HG03103 (cell line): ENCODE measurements at regions not wholly inside any gene's neighbourhood (a gene's known extent, or its start where the extent isn't known, plus 50 kb on each side); places are given as distances from the start of the nearest gene placed in this dataset.
"Not testable (repeated sequence)": the region's sequence is repeated elsewhere in the genome, so short reads cannot be mapped to it uniquely, and the experiment has no call there.

Source experiments
- ATAC-seq: cut with Tn5 transposase; IDR thresholded peaks from one replicate; pipeline ENCODE4 v1.9.1; 2021; ENCODE audit warnings: low read depth; ENCODE audit not compliant: unreplicated experiment

DNA sequence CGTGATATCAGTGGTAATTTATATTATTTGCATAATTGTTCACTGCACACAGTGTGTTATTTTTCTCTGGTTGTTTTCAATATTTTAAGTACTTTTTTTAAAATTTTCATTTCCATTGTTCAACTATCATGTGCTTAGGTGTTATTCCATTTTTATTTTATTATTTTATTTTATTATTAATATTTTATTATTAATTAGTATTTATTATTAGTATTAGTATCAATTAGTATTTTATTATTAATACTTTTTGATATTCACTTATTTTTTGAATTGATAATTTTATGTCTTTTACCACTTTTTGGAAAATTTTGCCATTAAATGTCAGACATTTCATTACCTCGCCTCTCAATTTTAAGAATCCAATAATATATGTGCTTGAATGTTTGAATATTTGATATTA is 593.8 kb upstream of the GRM3 start:
- ATAC-seq: no peak

DNA sequence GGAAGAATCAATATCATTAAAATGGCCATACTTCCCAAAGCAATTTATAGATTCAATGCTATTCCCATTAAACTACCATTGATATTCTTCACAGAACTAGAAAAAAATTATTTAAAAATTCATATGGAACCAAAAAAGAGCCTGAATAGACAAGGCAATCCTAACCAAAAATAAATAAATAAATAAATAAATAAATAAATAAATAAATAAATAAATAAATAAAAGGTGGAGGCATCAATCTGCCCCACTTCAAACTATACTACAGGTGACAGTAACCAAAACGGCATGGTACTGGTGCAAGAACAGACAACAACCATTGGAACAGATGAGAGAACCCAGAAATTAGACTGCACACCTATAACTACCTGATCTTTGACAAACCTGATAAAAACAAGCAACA is 598.5 kb upstream of the GRM3 start:
- not testable (repeated sequence) for ATAC-seq

DNA sequence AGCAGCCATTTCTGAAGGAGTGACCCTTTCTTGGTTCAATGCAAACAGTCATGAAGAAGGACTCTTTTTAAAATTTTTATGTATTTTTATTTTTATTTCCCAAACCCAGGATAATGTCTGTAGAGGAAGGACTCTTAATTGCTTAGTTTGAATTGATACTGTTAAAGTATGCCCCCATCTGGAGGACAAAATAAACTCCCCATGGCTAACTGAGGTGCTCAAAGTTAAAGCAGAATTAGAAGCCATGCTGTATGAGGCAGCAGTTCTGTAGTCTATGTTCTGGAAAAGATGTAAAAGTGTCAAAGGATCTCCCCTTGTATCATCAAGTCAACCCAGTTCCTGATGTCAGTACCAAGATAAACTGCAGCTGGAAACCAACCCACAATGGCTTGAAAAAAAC is 617.9 kb upstream of the GRM3 start:
- ATAC-seq: no peak

DNA sequence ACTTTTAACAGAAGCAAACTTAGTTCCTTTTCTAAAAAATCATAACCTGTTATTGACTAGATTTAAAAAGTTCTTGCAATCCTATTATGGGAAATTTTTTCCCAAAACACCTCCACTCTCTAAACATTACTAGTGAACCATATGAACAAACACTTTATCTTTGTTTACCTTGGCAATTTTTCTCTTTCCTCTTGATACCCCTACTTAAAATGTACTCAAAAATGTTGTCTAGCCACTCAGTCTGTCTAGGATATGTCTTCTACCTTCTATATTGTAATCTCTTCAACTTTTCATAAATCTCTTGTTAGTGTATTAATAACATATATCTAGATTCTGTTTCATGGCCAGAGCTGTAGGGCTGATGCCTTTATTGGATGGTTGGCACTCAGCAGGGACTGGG is 630.0 kb upstream of the GRM3 start:
- ATAC-seq: no peak

DNA sequence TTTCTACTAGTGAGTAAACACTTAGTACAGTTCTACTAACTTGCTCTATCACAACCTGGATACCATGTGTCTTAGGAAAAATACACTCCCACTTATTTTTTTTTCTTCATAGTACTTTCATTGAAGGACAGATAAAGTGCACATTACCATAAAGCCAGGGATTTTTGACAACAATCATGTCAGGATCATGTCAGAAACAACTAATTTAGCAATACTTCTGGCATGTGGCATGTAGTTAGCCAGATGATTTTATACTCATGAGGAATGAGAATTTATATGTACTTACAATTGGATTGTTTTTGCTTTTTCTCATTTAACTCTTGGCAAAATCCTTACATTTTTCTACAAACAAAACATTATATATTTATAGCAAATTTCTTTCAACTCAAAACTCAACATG is 630.7 kb upstream of the GRM3 start:
- ATAC-seq: no peak

DNA sequence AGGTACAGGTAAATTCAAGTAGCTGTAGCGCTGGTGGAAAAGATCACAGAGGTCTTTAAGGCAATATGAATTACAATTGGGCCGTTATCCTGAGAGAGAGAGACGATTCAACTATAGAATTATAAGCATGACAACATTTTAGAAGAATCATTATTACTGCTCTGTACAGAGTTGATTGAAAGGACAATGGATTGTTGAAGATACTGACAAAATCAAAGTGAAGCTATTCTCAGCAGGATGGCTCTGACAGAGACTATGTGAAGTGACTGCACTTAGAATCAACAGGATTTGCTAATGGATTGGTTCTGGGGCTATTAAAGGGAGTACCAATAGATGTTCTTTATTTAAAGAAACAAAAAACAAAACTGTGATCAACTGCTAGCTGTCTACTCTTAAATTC is 634.8 kb upstream of the GRM3 start:
- ATAC-seq: no peak

DNA sequence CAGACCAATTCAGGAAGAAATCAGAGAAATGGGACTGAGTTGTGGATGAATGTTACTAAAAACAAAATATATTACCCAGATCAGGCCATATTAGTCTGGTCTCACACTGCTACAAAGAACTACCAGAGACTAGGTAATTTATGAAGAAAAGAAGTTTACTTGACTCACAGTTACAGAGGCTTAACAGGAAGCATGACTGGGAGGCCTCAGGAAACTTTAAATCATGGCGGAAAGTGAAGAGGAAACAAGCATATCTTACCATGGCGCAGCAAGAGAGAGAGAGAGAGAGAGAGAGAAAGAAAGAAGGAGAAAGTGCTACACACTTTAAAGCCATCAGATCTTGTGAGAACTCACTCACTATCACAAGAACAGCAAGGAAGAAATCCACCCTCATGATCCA is 636.8 kb upstream of the GRM3 start:
- no peak for ATAC-seq

DNA sequence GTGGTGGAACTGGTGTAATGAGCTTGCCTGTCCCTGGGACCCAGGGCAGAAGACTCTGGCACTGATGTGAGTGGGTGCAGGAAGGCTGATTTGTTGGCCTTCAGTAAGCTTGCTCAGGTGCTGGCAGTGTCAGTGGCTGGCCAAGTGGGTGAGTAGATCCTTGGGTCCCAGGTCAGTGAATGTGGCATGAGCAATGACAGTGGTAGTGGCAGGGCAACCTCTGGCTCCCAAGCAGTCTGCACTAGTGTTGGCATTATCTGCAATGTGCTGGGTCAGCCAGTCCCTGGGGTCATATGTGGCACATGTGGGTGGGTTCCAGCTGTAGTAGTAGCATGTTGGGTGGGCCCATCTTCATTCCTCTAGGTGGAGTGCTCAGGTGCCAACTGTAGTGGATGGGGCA is 640.9 kb upstream of the GRM3 start:
- ATAC-seq: no peak

DNA sequence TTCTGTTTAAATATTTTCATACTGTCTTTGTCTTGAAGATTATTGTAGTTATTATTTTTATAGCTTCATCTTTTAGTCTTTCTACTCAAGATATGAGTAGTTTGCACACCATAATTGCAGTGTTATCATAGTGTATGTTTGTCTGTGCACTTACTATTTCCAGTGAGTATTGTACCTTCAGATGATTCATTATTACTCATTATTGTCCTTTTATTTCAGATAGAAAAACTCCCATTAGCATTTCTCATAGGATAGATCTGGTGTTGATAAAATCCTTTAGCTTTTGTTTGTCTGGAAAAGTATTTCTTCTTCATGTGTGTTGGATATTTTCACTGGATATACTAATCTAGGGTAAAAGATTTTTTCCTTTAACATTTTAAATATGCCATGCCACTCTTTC is 646.2 kb upstream of the GRM3 start:
- no peak for ATAC-seq

DNA sequence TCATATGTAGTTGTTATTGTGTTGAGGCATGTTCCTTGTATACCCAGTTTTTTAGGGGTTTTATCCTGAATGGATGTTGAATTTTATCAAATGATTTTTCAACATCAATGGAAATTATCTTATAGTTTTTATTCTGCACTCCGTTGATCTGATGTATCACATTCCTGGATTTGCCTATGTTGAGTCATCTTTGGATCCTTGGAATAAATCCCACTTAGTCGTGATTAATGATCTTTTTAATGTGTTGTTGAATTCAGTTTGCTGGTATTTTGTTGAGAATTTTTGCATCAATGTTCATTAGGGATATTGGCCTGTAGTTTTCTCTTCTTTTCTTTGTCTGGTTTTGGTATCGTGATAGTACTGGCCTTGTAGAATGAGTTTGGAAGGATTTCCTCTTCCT is 648.6 kb upstream of the GRM3 start:
- no peak for ATAC-seq

DNA sequence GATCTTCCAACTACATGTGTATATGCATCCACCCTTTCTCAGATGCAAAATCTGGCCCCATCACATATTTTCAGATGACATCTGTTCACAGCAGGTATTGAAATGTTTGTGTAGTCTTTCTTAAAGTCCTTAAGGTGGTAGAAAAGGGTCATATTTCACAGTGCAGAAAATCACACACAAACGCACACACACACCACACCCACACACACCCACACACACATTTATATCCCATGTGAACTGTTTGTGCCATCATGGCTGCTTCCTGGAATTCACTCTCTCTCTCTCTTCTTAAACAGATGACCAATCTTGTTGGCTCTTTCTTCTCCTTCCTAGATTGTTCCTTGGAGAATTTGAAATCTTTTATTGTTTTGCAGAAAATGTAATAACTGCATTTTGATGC is 663.0 kb upstream of the GRM3 start:
- ATAC-seq: no peak

DNA sequence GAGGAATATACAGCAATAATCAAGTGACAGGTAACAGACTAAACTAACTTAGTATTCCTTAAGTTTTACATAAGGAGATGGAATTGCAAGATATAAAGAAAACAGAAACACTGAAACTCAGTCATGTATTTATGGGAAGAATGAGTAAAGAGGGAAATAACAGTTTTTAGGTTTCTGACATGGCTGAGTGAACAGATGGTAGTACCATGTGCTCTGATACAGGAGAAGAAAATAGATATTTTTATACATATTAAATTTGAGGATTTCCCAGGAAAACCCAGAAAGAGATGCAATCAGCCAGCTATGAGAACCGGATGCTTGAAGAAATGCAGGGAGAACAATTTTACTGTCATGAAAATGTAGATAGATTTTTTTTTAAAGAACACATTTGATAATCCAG is 669.5 kb upstream of the GRM3 start:
- no peak for ATAC-seq

DNA sequence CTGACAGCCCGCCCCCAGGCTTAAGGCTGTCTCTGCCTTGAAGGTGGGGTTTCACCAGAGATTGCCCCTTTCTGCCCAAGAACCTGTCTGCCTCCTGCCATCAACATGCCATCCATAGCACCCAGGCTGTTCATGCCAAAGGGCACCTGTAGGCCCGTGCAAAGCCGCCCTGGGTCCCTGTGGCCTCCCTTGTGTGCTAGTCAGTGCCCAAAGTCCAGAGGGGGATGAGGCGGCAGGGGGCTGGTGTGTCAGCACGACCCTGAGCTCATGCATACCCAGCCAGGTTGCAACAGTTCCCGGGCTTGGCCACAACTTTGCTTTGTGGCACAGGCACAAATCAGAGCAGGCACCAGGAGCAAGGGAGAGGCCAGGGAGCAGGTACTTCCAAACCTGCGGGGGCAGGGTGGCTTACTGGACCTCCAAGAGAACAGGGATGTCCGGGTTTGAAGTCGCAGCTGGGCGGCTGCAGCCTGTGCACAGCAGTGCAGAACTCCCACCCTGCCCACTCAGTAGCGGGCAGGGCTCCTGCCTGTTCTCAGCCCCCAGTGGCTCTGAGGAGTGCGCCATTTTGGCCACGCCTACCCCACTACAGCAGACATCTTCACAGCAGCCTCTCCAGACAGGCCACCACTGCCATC is 671.1 kb upstream of the GRM3 start:
- ATAC-seq: no peak

DNA sequence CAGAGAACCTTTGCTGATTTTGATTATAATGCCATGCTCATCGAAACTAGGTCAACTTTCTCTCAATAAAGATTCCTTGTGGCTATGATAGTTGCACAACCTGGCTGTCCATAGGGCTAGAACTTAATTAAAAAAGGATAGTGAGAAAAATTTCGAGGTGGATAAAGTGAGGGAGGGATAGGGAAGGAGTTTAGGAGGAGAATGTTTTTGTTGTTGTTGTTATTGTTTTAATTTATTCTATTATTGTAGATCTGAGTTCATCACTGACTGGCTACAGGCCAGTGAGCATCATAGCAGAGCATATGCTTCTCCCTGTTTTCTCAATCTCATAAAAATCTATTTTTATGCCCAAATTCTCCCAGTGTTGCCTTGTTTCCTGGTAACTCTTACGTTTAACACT is 688.7 kb upstream of the GRM3 start:
- ATAC-seq: no peak

DNA sequence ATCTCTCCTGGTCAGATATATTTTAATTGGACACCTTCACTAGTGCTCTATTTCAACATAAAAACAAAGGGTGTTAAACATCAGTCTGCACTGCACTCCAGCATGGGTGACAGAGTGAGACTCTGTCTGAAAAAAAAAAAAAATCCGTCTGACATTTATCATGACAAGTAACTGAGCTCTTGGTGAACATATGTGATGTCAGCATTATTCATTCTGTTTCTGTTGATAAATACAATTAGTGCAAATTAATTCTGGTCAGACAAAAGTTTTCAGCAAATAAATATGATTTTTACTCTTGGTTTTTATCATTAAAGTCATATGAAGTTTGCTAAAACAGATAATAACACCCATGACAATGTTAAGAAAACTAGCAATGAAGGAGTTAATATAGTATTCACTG is 692.8 kb upstream of the GRM3 start:
- ATAC-seq: no peak

DNA sequence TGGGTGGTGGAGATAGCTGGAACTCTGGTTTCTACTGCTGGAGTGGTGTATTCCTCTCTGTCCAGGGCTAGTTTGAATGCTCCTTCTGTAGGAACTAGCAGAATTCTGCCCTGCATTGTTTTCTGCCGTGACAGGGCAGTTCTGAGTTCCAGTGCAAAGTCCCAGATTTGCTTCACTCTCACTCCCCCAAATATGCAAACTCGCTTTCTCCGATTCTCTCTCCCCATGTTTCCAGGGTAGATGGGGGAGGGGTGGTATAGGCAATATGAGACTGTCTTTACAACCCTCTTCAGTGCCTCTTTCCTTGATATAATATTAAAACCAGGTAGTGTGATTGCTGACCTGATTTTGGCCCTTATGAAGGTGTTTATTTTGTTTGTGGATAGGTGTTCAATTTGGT is 693.3 kb upstream of the GRM3 start:
- ATAC-seq: no peak

DNA sequence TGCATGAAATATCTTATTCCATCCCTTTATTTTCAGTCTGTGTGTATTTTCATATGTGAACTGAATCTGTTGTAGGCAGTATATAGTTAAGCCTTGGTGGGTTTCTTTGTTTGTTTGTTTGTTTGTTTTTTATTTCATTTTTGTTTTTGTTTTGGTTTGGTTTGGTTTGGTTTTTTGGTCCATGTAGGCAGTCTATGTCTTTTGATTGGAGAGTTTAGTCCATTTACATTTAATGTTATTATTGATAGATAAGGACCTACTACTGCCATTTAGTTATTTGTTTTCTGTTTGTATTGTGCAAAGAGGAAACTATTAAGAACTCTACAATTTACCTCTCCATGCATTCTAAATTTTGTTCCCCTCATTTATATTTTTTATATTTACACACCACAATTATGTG is 695.9 kb upstream of the GRM3 start:
- ATAC-seq: no peak

DNA sequence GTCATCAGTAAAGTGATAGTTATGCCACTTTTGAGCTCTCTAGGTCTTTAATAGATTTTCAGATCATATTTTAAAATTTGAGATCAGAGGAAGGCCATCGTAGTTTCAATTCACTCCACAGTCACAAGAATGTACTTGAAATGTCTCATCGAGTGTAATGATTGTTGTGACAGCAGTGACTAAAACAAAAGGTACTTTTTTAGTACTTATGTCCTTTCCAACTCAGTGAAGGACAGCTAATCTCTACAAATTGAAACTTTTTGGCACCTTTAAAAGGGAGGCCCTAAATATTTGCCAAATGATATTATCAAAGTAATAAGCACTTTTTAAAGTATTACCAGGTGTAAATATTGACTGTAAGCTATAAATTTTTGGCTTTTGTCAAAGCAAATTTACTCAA is 702.9 kb upstream of the GRM3 start:
- no peak for ATAC-seq

DNA sequence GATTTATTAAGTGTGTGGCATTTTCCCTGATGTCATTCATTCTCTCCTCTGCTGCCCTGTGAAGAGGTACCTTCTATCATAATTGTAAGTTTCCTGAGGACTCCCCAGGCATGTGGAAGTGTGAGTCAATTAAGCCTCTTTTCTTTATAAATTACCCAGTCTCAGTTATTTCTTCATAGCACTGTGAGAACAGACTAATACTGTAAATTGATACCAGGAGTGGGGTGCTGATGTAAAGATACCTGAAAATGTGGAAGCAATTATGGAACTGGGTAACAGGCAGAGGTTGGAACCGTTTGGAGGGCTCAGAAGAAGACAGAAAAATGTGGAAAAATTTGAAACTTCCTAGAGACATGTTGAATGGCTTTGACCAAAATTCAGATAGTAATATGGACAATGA is 711.8 kb upstream of the GRM3 start:
- ATAC-seq: no peak

DNA sequence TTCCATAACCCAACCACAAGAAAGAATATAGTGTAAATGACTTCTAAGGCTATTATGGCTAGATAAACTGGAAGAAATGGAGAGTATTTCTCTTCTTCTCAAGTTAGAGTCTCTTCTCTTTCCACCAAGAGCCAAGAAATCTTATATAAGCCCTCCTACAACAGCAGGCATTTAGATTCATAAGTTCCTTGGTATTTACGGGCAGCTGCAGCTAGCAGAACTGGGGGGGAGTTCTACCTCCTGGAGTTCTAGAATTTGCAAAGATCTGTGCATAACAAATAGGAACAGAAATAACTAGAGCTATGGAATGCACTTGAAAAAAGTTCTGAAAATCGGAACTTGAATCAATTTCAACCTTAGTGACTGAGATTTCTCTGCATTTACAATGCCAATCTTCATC is 715.2 kb upstream of the GRM3 start:
- ATAC-seq: no peak

DNA sequence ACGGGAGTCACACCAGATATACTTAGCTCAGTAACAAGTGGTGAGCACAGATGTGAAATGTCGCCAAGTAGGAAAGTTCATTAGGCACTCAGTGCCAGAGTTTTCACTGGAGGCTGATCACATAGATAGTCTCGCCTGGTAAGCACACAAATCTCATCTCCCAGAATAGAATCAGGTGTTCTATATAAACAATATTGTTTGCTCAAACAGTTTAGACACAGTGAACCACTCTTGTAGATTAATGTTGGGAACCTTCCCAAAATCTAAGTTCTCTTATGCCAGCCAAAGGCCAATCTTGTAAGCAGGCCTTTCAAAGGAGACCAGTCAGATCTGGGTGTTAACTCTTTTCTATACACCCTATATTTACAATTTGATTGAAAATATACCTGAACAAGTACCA is 716.5 kb upstream of the GRM3 start:
- ATAC-seq: no peak

DNA sequence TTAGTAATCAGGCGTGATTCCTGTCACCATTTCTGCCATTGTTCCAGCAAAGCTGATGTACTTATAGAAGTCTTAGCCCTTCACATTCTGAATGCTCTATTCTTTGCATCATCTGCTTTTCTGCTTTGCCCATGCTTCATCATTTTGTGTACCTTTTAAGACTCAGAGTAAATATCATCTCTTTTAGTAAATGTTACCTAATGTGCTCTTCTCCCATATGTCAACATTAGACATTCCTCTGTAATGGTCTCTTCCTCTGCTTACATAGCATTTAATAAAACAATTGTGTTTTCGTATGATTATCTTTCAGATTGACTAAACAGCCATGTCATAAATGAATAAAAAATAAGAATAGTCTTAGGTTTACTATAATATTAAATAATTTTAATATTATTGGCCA is 719.6 kb upstream of the GRM3 start:
- no peak for ATAC-seq

DNA sequence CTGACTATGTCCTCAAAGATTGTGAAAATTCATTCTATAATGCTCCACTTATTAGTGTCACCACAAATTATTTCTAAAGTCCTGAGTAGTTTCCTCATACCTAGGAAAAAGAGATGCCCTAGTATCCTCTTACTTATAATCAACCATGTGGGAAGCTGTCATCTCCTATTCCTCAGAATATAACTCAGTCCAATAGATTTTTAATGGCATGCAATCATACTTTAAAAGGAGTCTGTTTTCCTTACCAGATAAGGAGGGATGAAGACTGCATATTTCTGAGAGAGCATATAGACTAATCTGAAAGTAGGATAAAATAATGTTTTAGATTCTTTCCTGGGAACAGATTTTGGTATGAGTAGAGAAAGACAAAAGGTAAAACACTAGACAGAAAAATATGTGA is 727.7 kb upstream of the GRM3 start:
- no peak for ATAC-seq
